Common myeloid progenitor, CD34-positive (primary cell): ENCODE measurements at regions not wholly inside any gene's neighbourhood (a gene's known extent, or its start where the extent isn't known, plus 50 kb on each side); places are given as distances from the start of the nearest gene placed in this dataset.

Experiments
- CTCF ChIA-PET: fragments of 350-600 bp; sonication (Branson Sonifier 250); formaldehyde crosslinking; loops from one replicate; lab custom pipeline; 2021; ENCODE audit warnings: antibody characterized with exemption; lab: Charles Lee
- POLR2A ChIA-PET: fragments of 350-600 bp; sonication (Branson Sonifier 250); formaldehyde crosslinking; loops from one replicate; lab custom pipeline; 2021; ENCODE audit warnings: antibody characterized with exemption; lab: Charles Lee
- DNase-seq, 3 donors: peaks; one replicate each; pipeline versions ENCODE4 v3.0.0 to v3.0.0-alpha.2; 2013
- H3K27ac ChIP-seq, 2 experiments: 1 replicate in 1 of 2; 2 replicates in 1 of 2; pipeline ENCODE4 v1.7.0; 2013; ENCODE audit warnings: inconsistent platforms in 2 of 2, low read length in 2 of 2, mild to moderate bottlenecking in 2 of 2, low read depth in 1 of 2, moderate library complexity in 1 of 2; ENCODE audit not compliant: severe bottlenecking in 2 of 2, insufficient read depth in 1 of 2, poor library complexity in 1 of 2
- H3K27me3 ChIP-seq, 5 experiments: replicated peaks in 2 of 5; 1 replicate in 3 of 5; 2 replicates in 2 of 5; pipeline versions ENCODE4 v1.6.1 to v1.7.0; 2013; ENCODE audit warnings: low read length in 4 of 5, mild to moderate bottlenecking in 2 of 5, moderate library complexity in 2 of 5, inconsistent platforms in 1 of 5; ENCODE audit not compliant: insufficient read depth in 5 of 5, control insufficient read depth in 4 of 5
- H3K36me3 ChIP-seq, 4 experiments: 1 replicate in 2 of 4; 2 replicates in 2 of 4; pipeline versions ENCODE4 v1.6.1 to v1.7.0; 2013; ENCODE audit warnings: low read length in 3 of 4, control low read depth in 1 of 4, mild to moderate bottlenecking in 1 of 4; ENCODE audit not compliant: control insufficient read depth in 4 of 4, insufficient read depth in 4 of 4
- H3K4me1 ChIP-seq, 4 experiments: 1 replicate in 3 of 4; 2 replicates in 1 of 4; pipeline versions ENCODE4 v1.6.1 to v1.7.1; 2013; ENCODE audit warnings: low read length in 3 of 4, mild to moderate bottlenecking in 3 of 4, control low read depth in 1 of 4, inconsistent platforms in 1 of 4, moderate library complexity in 1 of 4; ENCODE audit not compliant: control insufficient read depth in 4 of 4, insufficient read depth in 4 of 4; ENCODE audit errors: control extremely low read depth in 1 of 4
- H3K4me3 ChIP-seq, 7 experiments: 1 replicate in 4 of 7; 2 replicates in 3 of 7; pipeline versions ENCODE4 v1.5.1 to v1.7.0; 2013; ENCODE audit warnings: mild to moderate bottlenecking in 7 of 7, low read length in 6 of 7, moderate library complexity in 6 of 7, inconsistent platforms in 2 of 7, low read depth in 2 of 7, control low read depth in 1 of 7; ENCODE audit not compliant: insufficient read depth in 4 of 7, control insufficient read depth in 1 of 7; ENCODE audit errors: extremely low read depth in 1 of 7
- H3K9me3 ChIP-seq, 5 experiments: 1 replicate in 4 of 5; 2 replicates in 1 of 5; pipeline versions ENCODE4 v1.6.1 to v1.7.1; 2013; ENCODE audit warnings: low read length in 4 of 5, mild to moderate bottlenecking in 2 of 5, inconsistent platforms in 1 of 5, low read depth in 1 of 5, moderate library complexity in 1 of 5; ENCODE audit not compliant: control insufficient read depth in 4 of 5, insufficient read depth in 2 of 5; ENCODE audit errors: control extremely low read depth in 1 of 5
- WGBS: methylation state at CpG from one replicate; pipeline ENCODE4 v1.1.5; 2013; ENCODE audit not compliant: insufficient coverage; 5-methylcytosine and 5-hydroxymethylcytosine counted together

GRCh38 chr3:164832216-164832615, 246.1 kb downstream of the SI start:
- H3K27me3 ChIP-seq, result no peaks in the 10 kb centered on the region
- no peaks in the 10 kb centered on the region for H3K9me3 ChIP-seq
- DNase-seq, result no peak
- H3K36me3 ChIP-seq, result no peaks in the 10 kb centered on the region
- H3K4me1 ChIP-seq, result no peaks in the 10 kb centered on the region
- H3K27ac ChIP-seq, result no peak overlapping the region
- no peak overlapping the region for H3K4me3 ChIP-seq
- 100% methylated on average over 1 of the region's 5 CpGs for WGBS
- CTCF ChIA-PET, result no interaction called here
- POLR2A ChIA-PET, result no interaction called here

GRCh38 chr3:164818318-164818717, 260.0 kb downstream of the SI start:
- Histone ChIP-seq H3K27me3 (no peaks in the 10 kb centered on the region), H3K4me1 (no peaks in the 10 kb centered on the region), H3K4me3 (no peak overlapping the region), H3K36me3 (no peaks in the 10 kb centered on the region), H3K9me3 (peaks cover 0 to 4% (median 0%) of the 10 kb centered on the region in 5 experiments), H3K27ac (no peak overlapping the region)
- CTCF ChIA-PET, result no interaction called here
- POLR2A ChIA-PET, result no interaction called here
- DNase-seq, result no peak
- WGBS, result 99% methylated on average over 9 of the region's 12 CpGs

- no peaks in the 10 kb centered on the region for H3K36me3 ChIP-seq
Measured at GRCh38 chr3:164814106-164814505, 264.2 kb downstream of the SI start.

DNA sequence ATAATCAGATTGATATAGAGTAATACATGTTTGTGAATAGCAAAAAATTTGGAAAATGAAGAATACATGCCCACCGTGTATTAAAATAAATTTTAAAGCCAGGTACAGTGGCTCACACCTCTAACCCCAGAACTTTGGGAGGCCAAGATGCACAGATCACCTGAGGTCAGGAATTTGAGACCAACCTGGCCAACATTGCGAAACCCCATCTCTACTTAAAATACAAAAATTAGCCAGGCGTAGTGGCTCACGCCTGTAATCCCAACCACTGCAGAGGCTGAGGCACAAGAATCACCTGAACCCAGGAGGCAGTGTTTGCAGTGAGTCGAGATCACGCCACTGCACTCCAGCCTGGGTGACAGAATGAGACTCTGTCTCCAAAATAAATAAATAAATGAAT, 266.3 kb downstream of the SI start:
- ChIA-PET POLR2A (no interaction called here), CTCF (no interaction called here)
- 100% methylated on average over 2 of the region's 6 CpGs for WGBS
- no peak overlapping the region for H3K4me3 ChIP-seq
- H3K27ac ChIP-seq, result no peak overlapping the region
- no peaks in the 10 kb centered on the region for H3K4me1 ChIP-seq
- H3K9me3 ChIP-seq, result peaks cover 0 to 2% (median 0%) of the 10 kb centered on the region in 5 experiments
- no peaks in the 10 kb centered on the region for H3K36me3 ChIP-seq
- H3K27me3 ChIP-seq, result no peaks in the 10 kb centered on the region
- no peak for DNase-seq

More at GRCh38 chr3:164814106-164814505, 264.2 kb downstream of the SI start:
- Histone ChIP-seq H3K27me3 (no peaks in the 10 kb centered on the region), H3K9me3 (peaks cover 0 to 4% (median 0%) of the 10 kb centered on the region in 5 experiments), H3K4me1 (no peaks in the 10 kb centered on the region), H3K4me3 (no peak overlapping the region), H3K27ac (no peak overlapping the region)
- over 99% methylated on average over 15 of the region's 15 CpGs for WGBS
- POLR2A ChIA-PET, result no interaction called here
- DNase-seq, result no peak
- CTCF ChIA-PET, result no interaction called here

DNA sequence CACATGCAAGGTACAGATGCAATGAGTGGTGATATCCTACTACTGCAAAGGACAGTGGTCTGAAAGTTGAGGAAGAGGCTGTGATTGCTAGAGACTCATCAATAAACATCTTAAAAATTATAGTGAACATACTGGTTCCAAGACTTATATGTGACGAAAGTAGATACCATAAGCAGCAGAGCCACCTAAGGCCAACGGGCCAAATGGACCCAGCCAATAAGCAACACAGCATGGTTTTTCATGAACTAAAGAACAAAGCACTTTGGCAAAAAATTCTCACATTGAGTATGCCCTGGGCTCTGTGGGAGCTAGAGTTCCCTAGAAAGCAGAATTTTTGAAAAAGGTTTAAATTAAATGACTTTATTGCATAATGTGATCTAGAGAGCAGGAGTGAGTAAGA, 272.1 kb downstream of the SI start:
- no peak for DNase-seq
- Histone ChIP-seq H3K4me1 (no peaks in the 10 kb centered on the region), H3K27me3 (no peaks in the 10 kb centered on the region), H3K9me3 (no peaks in the 10 kb centered on the region), H3K36me3 (no peaks in the 10 kb centered on the region), H3K4me3 (no peak overlapping the region), H3K27ac (no peak overlapping the region)
- WGBS, result 88% methylated on average over 2 of the region's 2 CpGs
- CTCF ChIA-PET, result no interaction called here
- POLR2A ChIA-PET, result no interaction called here

GRCh38 chr3:164794099-164794498, 284.2 kb downstream of the SI start:
- ChIA-PET POLR2A (no interaction called here), CTCF (no interaction called here)
- no peak for DNase-seq
- no peaks in the 10 kb centered on the region for H3K27me3 ChIP-seq
- no peaks in the 10 kb centered on the region for H3K4me1 ChIP-seq
- no CpG with 5 or more reads among the region's 1 CpG for WGBS
- H3K36me3 ChIP-seq, result no peaks in the 10 kb centered on the region
- peaks cover 0 to 3% (median 0%) of the 10 kb centered on the region in 5 experiments for H3K9me3 ChIP-seq
- no peak overlapping the region for H3K4me3 ChIP-seq
- no peak overlapping the region for H3K27ac ChIP-seq

DNA sequence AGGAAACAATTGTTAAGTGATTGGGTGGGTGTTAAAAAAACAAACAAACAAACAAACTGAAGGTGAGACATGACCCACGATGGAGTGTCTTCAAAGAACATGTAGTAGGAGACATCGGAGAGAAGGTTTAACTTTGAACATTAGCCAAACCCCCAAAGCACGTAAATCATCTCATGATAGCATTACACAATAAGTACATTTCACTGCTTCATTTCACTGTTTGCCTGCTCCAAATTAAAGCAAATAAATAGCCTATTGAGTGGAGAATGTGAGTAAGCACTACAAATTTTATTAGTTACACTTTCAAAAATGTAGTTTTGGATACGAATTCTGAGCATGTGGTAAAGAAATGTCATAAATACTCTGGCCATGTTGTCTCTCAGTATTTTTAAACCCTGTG, 287.0 kb downstream of the SI start:
- no peak overlapping the region for H3K27ac ChIP-seq
- ChIA-PET POLR2A (no interaction called here), CTCF (no interaction called here)
- no peak overlapping the region for H3K4me3 ChIP-seq
- 71% methylated on average over 2 of the region's 4 CpGs for WGBS
- peaks cover 0 to 3% (median 0%) of the 10 kb centered on the region in 5 experiments for H3K9me3 ChIP-seq
- H3K4me1 ChIP-seq, result no peaks in the 10 kb centered on the region
- DNase-seq, result no peak
- H3K27me3 ChIP-seq, result no peaks in the 10 kb centered on the region
- no peaks in the 10 kb centered on the region for H3K36me3 ChIP-seq
